NCI-H510A treated with DMSO at 0.1 percent for 48 hours (cell line): ENCODE measurements at regions not wholly inside any gene's neighbourhood (a gene's known extent, or its start where the extent isn't known, plus 50 kb on each side); places are given as distances from the start of the nearest gene placed in this dataset.

Experiments
- DNase-seq: peaks from one replicate; lab custom pipeline; 2025; lab: John Stamatoyannopoulos, UW

DNA sequence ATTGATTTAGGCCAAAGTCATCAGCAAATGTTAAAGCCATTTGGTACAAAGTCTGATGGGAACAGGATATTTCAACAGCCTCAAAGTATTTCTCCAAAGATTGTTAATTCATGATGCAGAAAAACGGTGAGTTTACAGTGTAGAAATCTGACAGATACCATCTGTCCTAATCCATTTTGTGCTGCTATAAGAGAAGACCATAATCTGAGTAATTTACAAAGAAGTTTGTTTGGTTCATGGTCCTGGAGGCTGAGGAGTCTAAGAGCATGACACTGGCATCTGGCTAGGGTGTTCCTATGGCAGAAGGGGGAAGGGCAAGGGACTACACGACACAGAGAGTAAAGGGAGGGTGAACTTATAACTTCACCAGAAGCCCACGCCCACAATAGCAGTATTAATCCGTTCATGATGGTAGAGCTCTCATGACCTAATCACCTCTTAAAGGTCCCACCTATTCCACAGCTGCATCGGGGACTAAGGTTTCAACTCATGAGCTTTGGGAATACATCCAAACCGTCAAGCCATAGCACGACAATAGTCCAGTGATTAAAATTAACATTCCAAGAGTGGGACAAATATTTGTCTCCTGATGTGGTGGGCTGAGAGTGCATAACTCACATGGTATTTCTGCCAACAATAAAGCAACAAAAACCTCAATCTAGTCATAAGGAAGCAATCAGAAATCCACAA is 298.6 kb upstream of the AKR1E2 start:
- no peak for DNase-seq

DNA sequence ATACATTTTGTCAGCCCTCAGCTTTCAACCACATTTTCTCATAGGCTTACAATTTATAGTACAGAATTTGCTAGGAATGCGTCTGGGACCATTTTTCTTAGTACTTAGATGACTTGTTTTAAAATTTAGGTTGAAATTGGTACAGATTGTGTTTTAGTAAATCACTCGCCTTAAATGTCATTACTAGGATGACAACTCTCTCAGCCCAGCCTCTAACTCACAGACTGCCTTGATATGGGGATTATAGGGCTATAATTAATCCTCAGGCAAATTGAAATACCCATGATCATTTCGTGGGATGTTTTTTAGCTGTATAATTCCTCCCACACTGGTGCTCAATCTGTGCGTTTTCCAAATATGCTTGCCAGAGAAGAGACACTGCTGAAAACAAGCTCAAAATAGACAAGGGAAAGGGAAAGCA is 299.7 kb upstream of the AKR1E2 start:
- DNase-seq: no peak

DNA sequence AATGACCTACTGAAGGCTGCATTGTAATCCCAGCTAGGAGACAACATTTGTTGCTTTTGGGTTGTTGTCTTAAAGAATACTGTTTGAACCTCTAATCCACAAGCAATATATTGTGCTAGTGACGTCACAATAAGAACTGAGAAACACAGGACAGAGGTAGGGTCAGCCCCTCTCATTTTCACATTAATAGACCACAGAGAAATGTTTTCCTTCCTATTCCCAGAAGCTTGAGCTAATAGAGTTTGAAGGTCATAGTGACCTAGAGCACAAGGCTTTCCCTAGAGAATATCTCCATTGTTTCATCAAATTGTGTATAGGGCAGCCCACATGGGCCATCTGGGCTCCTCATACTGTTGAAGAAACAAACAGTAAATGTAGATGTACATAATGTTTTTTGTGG is 300.9 kb upstream of the AKR1E2 start:
- DNase-seq: no peak

DNA sequence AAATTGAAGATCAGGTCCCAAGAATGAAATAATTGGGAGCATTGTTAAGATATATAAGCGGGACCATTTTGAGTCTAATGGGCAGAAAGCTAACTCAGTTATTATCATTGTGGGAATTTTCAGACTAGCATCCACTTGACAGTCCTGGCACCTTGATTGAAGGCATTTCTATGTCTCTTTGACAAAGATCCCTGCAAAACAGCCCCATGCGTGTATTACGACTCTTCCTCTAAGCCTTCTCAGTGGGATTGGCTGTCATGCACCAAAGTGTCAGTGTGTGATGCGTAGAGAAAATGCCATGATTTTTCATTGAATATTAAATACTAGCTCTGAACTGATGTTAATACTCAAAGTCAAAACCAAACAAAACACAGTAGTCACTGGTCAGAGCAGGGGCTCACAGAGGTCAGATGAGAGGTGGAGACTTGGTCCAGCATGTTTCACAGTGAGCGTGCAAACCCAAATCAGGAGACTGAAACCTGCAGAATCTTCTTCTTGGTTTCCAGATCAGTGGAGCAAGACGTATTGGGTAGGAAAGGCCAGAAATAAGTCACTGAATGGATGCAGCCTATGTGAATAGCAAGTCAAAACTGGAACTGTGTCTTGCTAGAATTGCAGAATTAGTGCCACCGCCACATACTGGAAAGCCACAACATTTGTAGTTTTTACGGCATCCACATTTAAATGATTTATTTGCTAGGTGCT is 303.6 kb upstream of the AKR1E2 start:
- DNase-seq: no peak

DNA sequence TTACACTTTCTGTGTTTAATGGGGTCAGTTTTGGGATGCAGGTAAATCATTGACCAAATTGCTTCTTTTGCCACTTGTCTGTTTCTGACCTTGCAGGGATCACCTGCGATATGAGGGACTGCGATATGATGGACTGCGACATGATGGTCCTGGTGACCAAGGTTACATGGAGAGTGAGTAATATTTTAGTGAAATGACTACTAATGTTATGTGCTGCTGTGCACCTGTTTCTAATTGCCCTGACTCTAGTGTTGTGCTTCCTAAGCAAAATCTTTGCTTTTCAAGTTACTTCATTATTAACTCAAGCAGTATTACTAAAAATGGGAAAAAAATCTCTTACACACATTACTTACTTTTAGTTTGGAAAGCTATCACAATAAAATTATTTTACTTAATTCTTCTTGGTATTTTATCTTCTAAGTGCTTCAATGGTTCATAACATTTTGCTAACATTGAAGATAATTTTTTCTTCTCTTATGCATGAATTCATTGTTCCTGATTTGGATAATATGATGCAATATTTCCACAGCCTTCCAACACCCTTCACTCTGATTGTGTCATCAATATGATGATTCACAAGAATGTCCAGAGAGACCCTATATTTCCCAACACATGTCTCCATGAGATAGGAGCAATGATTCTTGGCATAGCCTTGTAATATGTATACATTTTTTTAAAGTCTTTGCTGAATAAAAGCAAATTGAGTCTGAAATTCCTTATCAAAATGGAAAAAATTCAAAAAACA is 306.2 kb upstream of the AKR1E2 start:
- no peak for DNase-seq

DNA sequence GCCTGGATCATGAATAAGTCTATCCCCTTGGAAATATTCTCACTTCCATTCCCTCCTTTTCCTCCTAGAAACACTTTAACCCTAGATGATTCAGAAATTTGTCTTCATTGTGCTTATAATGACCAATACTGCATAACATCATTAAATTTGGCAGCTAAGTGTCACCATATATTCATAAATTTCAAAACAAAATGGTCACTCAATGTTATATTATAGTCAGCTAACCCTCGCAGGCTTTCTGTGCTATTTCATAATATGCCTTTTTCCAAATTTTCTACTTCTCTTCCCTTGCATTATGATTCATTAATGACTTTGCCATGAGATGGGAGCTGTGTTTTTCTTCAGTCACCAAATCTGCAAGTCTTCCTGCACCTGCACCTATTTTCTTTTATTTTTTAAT is 308.3 kb upstream of the AKR1E2 start:
- DNase-seq: no peak

DNA sequence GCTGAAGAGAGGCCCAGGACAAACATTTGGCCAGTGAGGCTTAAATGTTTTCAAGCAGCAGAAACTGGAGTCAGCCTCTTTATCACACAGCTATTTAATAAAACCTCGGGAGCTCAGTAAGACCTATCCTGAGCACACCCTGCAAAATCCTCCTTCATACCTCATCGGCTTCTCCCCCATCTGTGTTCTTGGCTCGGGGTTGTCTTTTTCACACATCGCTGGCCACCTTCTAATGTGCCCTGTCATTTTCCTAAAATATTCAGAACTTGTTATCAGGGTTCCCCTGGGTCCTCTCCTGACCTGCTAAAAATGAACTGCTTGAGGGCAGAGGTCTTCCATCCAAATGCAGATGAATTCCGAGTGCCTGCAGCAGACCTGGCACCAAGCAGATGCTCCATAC is 310.3 kb upstream of the AKR1E2 start:
- DNase-seq: no peak

DNA sequence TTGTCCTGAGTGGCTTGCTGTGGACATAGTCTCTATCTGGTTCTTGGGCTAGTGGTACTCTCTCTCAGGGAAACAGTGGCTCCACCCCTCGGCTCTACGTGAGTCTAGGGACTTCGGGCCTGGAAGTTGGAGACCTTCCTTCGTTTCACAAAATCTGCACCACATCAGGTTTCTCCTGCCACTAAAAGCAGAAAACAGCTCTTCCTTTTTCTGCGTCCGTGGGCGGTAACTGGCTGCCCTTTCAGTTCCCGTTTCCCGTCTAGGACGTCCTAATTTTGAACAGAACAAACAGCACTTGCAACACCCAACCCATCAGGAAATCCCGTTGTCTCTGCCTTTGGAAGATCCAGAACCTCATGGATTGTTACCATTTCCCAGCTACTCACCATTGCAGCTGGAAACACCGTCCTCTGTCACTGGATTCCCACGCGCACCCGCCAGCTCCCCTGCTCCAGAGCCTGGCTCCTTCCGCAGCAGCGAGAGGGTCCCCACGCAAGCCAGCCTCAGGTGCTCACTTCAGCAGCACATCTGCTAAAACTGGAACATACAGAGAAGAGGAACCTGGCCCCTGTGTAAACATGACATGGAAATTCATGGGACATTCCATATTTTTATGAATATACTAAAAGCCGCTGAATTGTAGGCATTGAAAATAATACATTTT is 311.4 kb upstream of the AKR1E2 start:
- no peak for DNase-seq

DNA sequence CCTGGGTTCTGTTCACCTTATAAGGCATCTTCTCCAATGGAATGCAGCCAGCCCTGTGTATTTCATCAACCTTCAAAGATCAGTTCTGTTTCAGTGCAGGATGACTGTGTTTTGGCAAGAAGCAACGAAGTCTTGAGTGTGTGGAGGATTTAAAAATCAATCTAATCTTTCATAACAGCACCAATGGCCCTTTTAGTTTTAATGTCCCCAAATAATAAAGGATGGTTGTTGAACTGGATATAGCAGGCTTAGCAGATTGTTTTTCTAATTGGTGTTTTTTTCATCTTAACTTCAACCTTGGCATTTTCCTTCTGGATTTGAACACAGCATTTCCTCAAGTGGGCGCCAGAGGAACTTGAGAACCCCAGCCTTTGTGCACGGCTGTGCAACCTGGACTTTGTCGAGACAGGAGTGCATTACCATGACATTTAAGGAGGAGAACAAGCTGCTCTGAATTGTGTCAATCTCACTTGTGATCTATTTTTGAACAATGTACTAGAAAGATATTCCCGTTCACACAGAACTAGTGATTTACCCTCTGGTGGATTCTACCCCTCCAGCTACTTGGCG is 313.3 kb upstream of the AKR1E2 start:
- no peak for DNase-seq

DNA sequence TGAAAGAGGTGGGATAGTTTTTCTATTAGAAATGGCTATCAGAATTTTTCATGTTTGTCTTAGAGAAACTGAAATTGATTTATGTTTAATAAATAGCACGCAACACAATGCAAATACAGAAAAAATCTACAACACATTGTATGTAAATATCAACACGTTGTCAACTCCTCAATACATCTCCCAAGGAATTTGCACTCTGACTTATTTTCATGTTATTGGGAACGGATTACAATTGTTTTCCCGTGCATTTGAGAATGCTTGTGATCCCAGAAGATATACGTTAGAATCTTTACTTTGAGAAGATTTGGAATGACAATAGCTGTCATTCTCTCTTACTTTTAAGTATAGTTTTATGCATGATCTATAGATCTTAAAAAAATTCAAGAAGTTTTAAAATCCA is 313.8 kb upstream of the AKR1E2 start:
- no peak for DNase-seq

DNA sequence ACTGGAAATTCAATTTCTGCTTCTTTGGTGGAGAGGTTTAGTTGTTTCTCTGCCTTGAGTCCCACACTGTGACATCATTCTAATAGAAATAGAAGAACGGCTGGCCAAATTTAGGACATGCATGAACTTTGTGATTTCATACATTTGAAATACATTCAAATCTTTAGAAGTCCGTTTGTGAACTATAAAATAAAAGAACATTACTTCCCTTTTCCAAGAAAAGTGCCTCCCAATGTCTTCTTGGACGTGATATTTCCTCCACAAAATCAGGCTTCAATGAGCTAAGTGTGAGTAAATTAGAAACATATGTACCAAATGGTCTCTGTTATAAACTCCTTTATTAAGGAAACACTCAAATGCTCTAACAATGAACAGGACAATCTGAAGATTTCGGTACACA is 314.5 kb upstream of the AKR1E2 start:
- DNase-seq: no peak

DNA sequence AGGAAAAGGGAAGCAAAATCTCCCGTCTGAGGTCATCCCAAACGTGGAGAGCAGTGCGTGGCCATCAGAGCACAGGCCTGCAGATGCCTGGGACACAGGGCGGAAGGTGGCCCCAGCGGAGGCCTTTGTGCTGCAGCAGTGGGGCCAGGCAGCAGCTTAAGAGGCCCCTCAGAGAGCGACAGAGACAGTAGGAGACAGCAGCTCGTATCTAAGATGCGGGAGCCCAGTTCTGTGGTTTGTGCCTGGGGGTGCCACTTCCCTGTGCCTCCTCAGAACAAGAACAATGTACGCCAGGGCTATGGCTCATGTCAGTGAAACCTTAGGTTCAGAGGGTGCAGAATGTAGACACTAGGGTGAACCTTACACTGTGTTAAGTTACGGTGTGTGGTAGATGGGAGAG is 316.6 kb upstream of the AKR1E2 start:
- DNase-seq: no peak

DNA sequence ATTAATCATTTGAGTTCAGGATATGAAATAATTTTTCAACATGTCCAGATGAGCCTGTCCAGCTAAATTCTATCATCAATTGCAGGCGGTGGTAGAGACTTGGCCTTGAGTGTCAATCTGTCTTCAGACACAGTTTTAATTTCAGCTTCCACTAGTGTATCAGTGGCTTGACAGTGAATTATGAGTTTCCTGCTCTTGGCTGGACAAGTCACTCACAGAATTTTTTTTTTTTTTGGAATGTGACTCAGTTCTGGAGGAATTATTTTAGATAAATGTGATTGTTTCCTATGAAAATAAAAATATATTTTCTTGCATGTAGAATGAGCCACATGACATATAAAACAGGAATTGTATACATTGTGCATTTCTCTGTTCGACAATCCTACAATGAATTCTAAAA is 319.9 kb upstream of the AKR1E2 start:
- DNase-seq: no peak

DNA sequence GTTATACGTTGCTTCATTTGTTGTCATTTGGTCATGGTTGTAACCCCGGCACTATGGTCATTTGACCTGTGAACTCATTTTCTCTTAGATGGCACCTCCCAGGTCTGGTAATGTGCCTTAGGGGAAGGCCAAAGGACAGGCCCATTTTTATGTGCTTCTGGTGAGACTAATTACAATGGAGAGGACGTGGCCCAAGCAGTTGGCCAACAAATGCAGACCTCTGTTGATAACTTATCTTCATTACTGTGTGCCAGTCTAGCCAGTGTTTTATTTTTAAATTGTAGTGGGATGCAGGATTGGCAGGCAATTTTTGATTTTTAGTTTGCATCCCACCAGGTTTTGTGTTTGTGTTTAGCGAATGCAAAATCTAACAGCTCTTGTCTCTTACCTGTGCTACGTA is 321.5 kb upstream of the AKR1E2 start:
- no peak for DNase-seq

DNA sequence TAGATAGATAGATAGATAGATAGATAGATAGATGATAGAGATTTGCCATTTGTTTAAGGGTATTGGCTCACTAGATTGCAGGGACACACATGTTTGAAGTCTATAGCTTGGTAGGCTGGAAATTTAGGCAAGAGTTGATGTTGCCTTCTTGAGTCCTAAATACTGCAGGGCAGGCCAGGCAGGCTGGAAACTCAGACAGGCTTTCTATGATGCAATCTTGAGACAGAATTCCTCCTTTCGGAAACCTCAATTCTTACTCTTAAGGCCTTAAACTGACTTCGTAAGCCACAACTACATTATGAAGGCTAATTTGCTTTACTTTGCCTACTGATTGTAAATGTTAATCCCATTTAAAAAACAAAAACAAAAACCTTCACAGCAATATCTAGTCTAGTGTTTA is 322.9 kb upstream of the AKR1E2 start:
- DNase-seq: no peak

DNA sequence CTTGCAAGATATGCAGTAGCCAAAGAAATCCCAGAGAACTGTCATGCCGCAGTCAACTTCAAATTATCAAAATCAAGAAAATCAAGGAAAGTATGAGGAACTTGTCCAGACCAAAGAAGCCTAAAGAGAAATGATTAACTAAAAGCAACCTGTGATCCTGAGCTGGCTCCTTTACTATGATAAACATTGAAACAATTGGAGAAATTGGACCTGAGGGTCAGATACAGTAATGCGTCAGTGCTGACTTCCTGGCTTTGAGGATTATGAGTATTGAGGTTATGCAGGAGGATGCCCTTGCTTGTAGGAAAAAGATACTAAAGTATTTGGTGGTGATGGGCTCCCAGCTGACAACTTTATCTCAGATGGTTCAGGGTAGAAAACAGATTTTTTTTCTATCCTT is 324.7 kb upstream of the AKR1E2 start:
- DNase-seq: no peak

DNA sequence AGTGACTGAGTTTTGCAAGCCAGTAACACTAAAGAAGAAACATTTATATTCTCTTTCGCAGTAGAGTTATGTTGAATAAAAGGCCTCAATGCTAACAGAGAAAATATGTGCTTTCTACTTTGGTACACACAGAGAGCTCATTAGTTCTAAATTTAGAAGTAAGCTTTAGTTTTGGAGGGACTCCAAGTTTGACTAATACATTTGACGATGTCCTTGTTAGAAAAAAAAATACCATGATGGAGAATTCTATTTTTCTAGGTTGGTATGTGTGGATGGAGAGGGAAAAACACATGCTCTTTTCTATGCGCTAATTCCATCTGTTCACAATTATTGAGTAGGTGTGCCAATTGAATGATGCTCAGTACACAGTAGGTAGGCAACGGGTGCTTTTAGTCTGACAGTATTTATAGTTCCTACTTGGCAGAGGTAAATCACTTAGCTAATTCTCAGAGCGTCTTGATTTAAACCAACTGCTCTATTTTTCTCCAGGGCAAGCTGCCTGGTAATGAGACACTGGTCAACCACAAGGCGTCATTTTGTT is 327.2 kb upstream of the AKR1E2 start:
- no peak for DNase-seq

DNA sequence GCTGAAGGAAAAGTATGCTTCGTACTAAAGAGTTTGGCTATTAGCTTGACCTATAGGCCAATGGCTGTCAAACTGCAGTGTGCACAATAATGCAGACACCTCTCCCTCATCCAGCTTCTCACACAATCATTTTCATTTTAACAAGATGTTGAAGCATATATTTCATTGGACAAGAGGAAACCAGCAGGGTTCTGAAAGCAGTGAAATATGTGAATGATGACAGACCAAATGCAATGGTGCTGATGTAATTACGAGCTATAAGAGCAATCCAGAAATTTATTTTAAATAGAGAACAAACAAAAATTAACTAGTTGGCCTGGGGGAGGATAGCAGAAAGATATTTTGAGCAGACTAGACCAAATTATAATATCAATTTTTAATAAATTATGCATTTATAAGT is 331.5 kb upstream of the AKR1E2 start:
- no peak for DNase-seq

DNA sequence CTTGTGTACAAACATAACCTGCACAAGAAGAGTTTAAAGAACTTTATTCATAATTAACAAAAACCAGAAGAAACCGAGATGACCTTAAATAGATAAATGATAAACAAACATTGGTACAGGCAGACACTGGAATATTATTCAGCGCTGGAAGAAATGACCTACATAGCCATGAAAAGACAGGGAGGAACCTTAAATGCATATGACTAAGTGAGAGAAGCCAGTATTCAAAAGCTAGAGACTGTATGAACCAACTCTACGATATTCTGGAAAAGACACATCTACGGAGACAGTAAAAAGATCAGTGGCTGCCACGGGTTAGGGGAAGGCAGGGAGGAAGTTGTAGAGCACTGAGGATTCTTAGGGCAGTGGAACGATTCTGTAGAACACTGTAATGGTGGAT is 333.8 kb upstream of the AKR1E2 start:
- DNase-seq: no peak

DNA sequence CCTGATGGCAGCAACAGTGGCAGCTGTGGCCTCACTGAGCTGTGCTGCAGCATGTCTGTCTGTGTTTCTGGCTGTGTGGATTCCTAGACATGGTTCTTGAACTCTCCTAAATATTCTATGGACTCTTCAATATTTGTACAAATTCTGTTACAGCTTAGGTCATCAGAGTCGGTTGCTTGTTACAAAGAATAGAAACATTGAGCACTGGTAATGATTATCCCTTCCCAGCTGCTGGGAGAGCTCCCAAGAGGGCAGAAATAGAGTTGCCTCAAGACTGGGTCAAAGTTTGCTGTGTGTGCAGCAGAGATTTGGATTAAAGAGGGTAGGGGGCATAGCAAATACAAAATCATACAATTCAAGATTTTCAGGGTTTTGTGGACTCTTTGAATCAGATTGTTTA is 337.1 kb upstream of the AKR1E2 start:
- no peak for DNase-seq

DNA sequence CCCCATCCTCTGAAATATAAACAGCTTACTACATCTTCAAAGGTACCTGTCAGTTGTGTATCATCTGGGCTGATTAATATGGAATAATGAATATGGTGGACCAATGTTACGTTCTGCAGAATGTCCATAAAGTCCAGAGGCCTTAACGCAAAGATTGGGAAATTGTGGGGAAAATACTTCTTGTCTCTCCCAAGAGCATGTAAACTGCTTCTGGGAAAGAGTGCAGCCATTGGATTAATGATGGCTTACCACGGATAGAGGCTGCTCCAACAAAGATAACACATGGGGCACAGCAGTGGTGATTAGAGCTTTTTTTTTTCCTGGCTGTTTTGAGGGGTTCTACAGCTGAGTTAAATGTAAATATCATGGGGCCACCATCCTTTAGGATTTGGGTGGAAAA is 340.4 kb upstream of the AKR1E2 start:
- DNase-seq: no peak

DNA sequence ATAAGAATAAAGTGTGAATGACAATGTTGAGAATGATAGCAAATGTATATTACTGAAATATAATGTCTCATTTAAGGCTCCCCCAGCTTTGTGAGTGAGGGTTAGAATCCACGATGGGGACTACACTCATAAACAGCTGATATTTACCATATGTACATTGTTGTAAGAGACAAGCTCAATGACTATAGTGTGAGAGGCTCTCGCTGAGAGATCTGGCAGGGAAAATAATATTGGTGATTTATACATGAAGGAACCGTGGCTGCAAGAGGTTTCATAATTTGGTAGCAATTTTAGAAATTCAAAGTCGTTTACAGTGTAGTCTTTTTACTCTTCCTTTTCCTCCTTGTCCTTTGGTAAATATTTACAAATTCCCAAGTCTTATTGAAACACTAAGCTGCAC is 342.2 kb upstream of the AKR1E2 start:
- no peak for DNase-seq
